ENCODE measurements at regions not wholly inside any gene's neighbourhood (a gene's known extent, or its start where the extent isn't known, plus 50 kb on each side); places are given as distances from the start of the nearest gene placed in this dataset.

DNA sequence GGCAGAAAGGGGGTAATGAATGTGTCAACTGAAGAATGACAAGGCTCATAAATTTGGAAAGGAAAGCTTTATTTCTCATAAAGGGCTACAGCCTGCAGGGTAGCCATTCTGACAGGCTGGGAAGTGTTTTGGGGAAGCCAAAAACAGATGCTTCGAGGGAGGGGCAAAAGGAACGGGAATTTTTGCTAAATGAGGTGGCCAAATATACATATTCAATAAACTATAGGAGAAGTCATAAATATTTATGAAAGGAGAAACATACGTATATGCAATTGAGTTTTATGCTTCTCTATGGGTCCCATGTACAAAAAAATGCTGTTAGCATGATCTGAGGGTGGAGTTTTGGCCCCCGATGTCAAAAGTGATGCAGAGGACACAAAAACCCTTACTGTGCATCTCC lies 180.7 kb downstream of the FNDC1 start:
- H3K9me3 ChIP-seq (ENCODE audit: severe bottlenecking) = no peaks in the 10 kb centered on the region
- no peak for DNase-seq (ENCODE audit: low spot score)
- TF ChIP-seq, protein P1, sequence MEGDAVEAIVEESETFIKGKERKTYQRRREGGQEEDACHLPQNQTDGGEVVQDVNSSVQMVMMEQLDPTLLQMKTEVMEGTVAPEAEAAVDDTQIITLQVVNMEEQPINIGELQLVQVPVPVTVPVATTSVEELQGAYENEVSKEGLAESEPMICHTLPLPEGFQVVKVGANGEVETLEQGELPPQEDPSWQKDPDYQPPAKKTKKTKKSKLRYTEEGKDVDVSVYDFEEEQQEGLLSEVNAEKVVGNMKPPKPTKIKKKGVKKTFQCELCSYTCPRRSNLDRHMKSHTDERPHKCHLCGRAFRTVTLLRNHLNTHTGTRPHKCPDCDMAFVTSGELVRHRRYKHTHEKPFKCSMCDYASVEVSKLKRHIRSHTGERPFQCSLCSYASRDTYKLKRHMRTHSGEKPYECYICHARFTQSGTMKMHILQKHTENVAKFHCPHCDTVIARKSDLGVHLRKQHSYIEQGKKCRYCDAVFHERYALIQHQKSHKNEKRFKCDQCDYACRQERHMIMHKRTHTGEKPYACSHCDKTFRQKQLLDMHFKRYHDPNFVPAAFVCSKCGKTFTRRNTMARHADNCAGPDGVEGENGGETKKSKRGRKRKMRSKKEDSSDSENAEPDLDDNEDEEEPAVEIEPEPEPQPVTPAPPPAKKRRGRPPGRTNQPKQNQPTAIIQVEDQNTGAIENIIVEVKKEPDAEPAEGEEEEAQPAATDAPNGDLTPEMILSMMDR (IDR thresholded peaks at IDR 0.05; ENCODE audit: poor library complexity, severe bottlenecking) = no peak
- no peak for ATAC-seq (ENCODE audit: low read depth)
- H3K27me3 ChIP-seq (ENCODE audit: insufficient read depth, poor library complexity, severe bottlenecking) = peaks cover 5% of the 10 kb centered on the region
- H3K27ac ChIP-seq (ENCODE audit: poor library complexity, severe bottlenecking) = no peak overlapping the region
- H3K4me3 ChIP-seq (ENCODE audit: severe bottlenecking) = no peak overlapping the region
- H3K4me1 ChIP-seq (ENCODE audit: insufficient read depth, poor library complexity, severe bottlenecking) = no peaks in the 10 kb centered on the region
- H3K36me3 ChIP-seq (ENCODE audit: low read depth) = no peaks in the 10 kb centered on the region

DNA sequence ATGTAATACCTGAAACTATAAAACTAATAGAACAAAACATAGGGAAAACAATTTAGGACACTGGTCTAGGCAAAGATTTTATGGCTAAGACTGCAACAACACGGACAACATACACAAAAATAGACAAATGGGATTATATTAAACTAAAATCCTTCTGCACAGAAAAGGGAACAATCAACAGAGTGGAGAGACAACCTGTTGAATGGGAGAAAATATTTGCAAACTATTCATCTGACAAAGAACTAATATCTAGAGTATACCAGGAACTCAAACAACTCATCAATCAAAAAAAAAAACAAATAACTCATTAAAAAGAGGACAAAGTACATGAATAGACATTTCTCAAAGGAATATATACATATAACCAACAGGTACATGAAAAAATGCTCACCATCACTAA lies 174.5 kb downstream of the FNDC1 start:
- Histone ChIP-seq H3K9me3 (ENCODE audit: severe bottlenecking) (no peaks in the 10 kb centered on the region), H3K4me3 (ENCODE audit: severe bottlenecking) (no peak overlapping the region), H3K27ac (ENCODE audit: poor library complexity, severe bottlenecking) (no peak overlapping the region), H3K27me3 (ENCODE audit: insufficient read depth, poor library complexity, severe bottlenecking) (peaks cover 10% of the 10 kb centered on the region), H3K4me1 (ENCODE audit: insufficient read depth, poor library complexity, severe bottlenecking) (no peaks in the 10 kb centered on the region), H3K36me3 (ENCODE audit: low read depth) (no peaks in the 10 kb centered on the region)
- ATAC-seq (ENCODE audit: low read depth) (no peak), DNase-seq (ENCODE audit: low spot score) (no peak)
- TF ChIP-seq, protein P1 (IDR thresholded peaks at IDR 0.05; ENCODE audit: poor library complexity, severe bottlenecking) = no peak

DNA sequence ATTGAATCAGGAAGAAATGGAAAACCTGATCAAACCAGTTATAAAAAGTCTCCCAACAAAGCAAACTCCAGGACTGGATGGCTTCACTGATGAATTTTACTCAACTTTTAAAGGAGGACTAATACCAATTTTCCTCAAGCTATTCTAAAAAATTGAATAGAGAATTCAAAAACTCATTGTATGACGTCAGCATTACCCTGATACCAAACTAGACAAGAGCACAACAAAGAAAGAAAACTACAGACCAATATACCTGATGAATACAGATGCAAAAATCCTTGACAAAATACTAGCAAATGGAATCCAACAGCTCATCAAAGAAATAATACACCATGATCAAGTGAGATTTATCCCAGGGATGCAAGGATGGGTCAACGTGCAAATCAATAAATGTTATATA lies 172.9 kb downstream of the FNDC1 start:
- Histone ChIP-seq H3K36me3 (ENCODE audit: low read depth) (no peaks in the 10 kb centered on the region), H3K27ac (ENCODE audit: poor library complexity, severe bottlenecking) (no peak overlapping the region), H3K4me3 (ENCODE audit: severe bottlenecking) (no peak overlapping the region), H3K4me1 (ENCODE audit: insufficient read depth, poor library complexity, severe bottlenecking) (no peaks in the 10 kb centered on the region), H3K27me3 (ENCODE audit: insufficient read depth, poor library complexity, severe bottlenecking) (peaks cover 10% of the 10 kb centered on the region), H3K9me3 (ENCODE audit: severe bottlenecking) (no peaks in the 10 kb centered on the region)
- DNase-seq (ENCODE audit: low spot score) = no peak
- TF ChIP-seq, protein P1 (IDR thresholded peaks at IDR 0.05; ENCODE audit: poor library complexity, severe bottlenecking) = no peak
- no peak for ATAC-seq (ENCODE audit: low read depth)

DNA sequence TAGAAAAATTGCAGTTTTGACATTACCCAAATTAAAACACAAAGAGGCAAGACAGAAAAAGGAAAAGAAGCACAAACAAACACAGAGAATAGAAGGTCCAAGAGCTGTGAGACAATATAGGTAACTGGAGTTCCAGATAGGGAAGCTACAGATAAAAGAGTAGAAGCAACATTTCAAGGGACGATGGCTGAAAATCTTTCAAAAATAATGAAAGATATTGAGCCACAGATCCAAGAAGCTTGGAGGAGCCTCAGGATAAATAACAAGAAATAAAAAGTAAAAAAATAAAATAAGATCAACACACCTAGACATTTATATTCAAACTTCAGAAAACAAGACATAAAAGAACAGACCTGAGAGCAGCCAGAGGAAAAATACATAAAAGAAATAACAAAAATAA lies 164.9 kb downstream of the FNDC1 start:
- H3K9me3 ChIP-seq (ENCODE audit: severe bottlenecking) = peaks cover 3% of the 10 kb centered on the region
- no peak overlapping the region for H3K4me3 ChIP-seq (ENCODE audit: severe bottlenecking)

DNA sequence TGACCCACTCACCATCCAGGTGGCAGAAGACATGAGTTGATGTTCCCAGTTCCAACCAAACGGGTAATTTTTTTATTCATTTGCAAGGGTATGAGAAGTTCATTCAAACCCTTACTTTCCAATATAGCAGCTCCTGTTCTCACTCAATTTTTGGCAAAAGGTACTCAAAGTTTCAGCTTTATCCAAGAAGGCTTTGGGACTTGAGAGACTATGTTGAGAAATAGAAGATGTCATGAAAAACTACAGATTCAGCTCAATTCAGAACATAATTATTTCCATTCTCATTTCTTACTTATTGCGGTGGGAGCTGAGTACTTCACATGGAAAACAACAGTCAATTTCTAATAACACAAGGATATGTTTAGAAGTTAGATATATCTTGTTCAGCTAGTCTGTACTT lies 162.3 kb downstream of the FNDC1 start:
- no peaks in the 10 kb centered on the region for H3K27me3 ChIP-seq (ENCODE audit: insufficient read depth, poor library complexity, severe bottlenecking)
- no peak overlapping the region for H3K4me3 ChIP-seq (ENCODE audit: severe bottlenecking)
- TF ChIP-seq, protein P1 (IDR thresholded peaks at IDR 0.05; ENCODE audit: poor library complexity, severe bottlenecking) = no peak
- H3K36me3 ChIP-seq (ENCODE audit: low read depth) = no peaks in the 10 kb centered on the region
- H3K9me3 ChIP-seq (ENCODE audit: severe bottlenecking) = peaks cover 3% of the 10 kb centered on the region
- DNase-seq (ENCODE audit: low spot score) (no peak), ATAC-seq (ENCODE audit: low read depth) (no peak)
- H3K27ac ChIP-seq (ENCODE audit: poor library complexity, severe bottlenecking) = no peak overlapping the region
- no peaks in the 10 kb centered on the region for H3K4me1 ChIP-seq (ENCODE audit: insufficient read depth, poor library complexity, severe bottlenecking)

More for the DNA sequence above, 164.9 kb downstream of the FNDC1 start:
- Histone ChIP-seq H3K27me3 (ENCODE audit: insufficient read depth, poor library complexity, severe bottlenecking) (no peaks in the 10 kb centered on the region), H3K36me3 (ENCODE audit: low read depth) (no peaks in the 10 kb centered on the region), H3K27ac (ENCODE audit: poor library complexity, severe bottlenecking) (no peak overlapping the region), H3K4me1 (ENCODE audit: insufficient read depth, poor library complexity, severe bottlenecking) (no peaks in the 10 kb centered on the region)
- TF ChIP-seq, protein P1 (IDR thresholded peaks at IDR 0.05; ENCODE audit: poor library complexity, severe bottlenecking) = no peak
- DNase-seq (ENCODE audit: low spot score) = no peak
- ATAC-seq (ENCODE audit: low read depth) = no peak
